Heart right ventricle (tissue), 16 donors: ENCODE measurements at regions not wholly inside any gene's neighbourhood (a gene's known extent, or its start where the extent isn't known, plus 50 kb on each side); places are given as distances from the start of the nearest gene placed in this dataset.

Source experiments
- ATAC-seq, 8 donors: fragments of 200-7000 bp; cut with Tn5 transposase; one replicate each; pipeline ENCODE4 v1.9.1; 2020; ENCODE audit warnings: mild to moderate bottlenecking in 8 of 8, moderate library complexity in 8 of 8, moderate number of reproducible peaks in 1 of 8
- DNase-seq, 2 donors: peaks; one replicate each; pipeline ENCODE4 v3.0.0-alpha.2; 2020
- H3K27ac ChIP-seq, 10 donors: fragments of 200-600 bp; sonication (generic) in 2 of 10; one replicate each; pipeline versions ENCODE4 v1.5.0 to v1.8.0; 2020 to 2022; ENCODE audit warnings: mild to moderate bottlenecking in 3 of 10
- H3K27me3 ChIP-seq, 7 donors: fragments of 200-600 bp; one replicate each; pipeline ENCODE4 v1.8.0; 2021 to 2022; ENCODE audit warnings: mild to moderate bottlenecking in 2 of 7
- H3K36me3 ChIP-seq, 9 donors: fragments of 200-600 bp; sonication (generic) in 1 of 9; one replicate each; pipeline versions ENCODE4 v1.5.0 to v1.8.0; 2020 to 2022; ENCODE audit warnings: mild to moderate bottlenecking in 2 of 9
- H3K4me1 ChIP-seq, 9 donors: fragments of 200-600 bp; sonication (generic) in 1 of 9; one replicate each; pipeline versions ENCODE4 v1.5.0 to v1.8.0; 2020 to 2022; ENCODE audit warnings: mild to moderate bottlenecking in 4 of 9
- H3K4me3 ChIP-seq, 10 donors: fragments of 200-600 bp; sonication (generic) in 2 of 10; one replicate each; pipeline versions ENCODE4 v1.5.0 to v1.8.0; 2020 to 2022; ENCODE audit warnings: mild to moderate bottlenecking in 7 of 10, moderate library complexity in 2 of 10
- H3K9me3 ChIP-seq, 11 donors: fragments of 200-600 bp in 10 of 11; sonication (generic) in 2 of 11; one replicate each; pipeline versions ENCODE4 v1.5.0 to v1.8.0; 2013 to 2022; ENCODE audit warnings: mild to moderate bottlenecking in 2 of 11, control low read depth in 1 of 11, moderate library complexity in 1 of 11
- CTCF ChIP-seq, 9 donors: fragments of 200-600 bp; sonication (generic) in 2 of 9; IDR thresholded peaks; one replicate each; pipeline versions ENCODE4 v1.5.0 to v1.8.0; 2021 to 2022; ENCODE audit warnings: antibody characterized with exemption in 9 of 9, mild to moderate bottlenecking in 5 of 9, moderate library complexity in 1 of 9
- WGBS, 2 donors: extraction: QIAGEN DNeasy Blood & Tissue Kit; methylation state at CpG; one replicate each; pipeline ENCODE4 v1.1.7; 2013; ENCODE audit warnings: inconsistent platforms in 1 of 2; 5-methylcytosine and 5-hydroxymethylcytosine counted together
- intact Hi-C, 10 donors: fragments of 100-400 bp; cut with DNase I; formaldehyde crosslinking; loops; one replicate each; pipeline versions ENCODE4 v1.11.1 to v1.14.2; 2022
- donor health status: Arrhythmogenic right ventricular cardiomyopathy.
- donor health status: ischemic (EF 13 %, LVEDD 7.1; RV severe dilation, severe dysfunction).
- donor health status: healthy with polysubstance abuse.
- donor health status: DM: no; HTN: yes; CAD: no.
- donor health status: DM: no; HTN: no; CAD: no.
- donor health status: ischemic (EF 25% LVEDD 6.9; RV normal size, moderate dysfunction).
- donor health status: ischemic (EF 25% LVEDD 5.7; RV mildly dilated, moderate dysfunction).
- donor health status: healthy.
- donor health status: DM: yes; HTN: yes; CAD: no.
- donor health status: Ischemic cardiomyopathy.
- donor health status: ischemic (EF 35%, LVEDD 5.7; RV mildly dilated, moderate dysfunction).
- donor health status: nonischemic (EF 11% LVEDD 7.7; RV severe dilation, severe dysfunction).
- donor health status: DM: yes; HTN: yes; CAD: no.
- donor health status: PGD.
- donor health status: ischemic (EF 29% LVEDD 5.4; RV normal size, mild dysfunction).
- donor health status: nonischemic (EF 23%, LVEDD 6.1; RV moderate dilation, normal function).

- DNase-seq, result no peak
- intact Hi-C loops, result no loop called here
- WGBS, 2 donors, result 79 to 89% methylated on average over 3 of the region's 3 CpGs
These were observed 312.5 kb upstream of the ZNF385D start for GRCh38 chr3:22063500-22063899.

DNA sequence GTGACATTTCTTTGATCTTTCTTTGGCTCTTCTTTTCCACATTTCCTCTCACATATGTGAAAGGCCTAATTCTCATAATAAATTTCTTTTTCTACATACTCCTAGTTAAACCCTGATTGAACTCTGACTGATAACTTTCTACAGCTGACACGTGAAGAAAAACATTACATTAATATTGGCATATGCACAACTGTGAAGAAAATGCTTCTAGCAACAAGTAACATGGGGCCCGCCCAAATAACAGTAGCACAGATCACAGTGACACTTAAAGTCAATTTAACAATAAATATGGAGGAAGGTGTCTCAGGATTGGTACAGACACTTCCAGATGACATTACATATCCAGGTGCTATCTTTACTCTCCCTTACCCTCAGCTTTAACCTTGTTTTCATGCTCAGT, 317.6 kb upstream of the ZNF385D start:
- intact Hi-C loops, result no loop called here
- 80 to 81% methylated on average over 2 of the region's 2 CpGs for WGBS, 2 donors

More at GRCh38 chr3:22063500-22063899, 312.5 kb upstream of the ZNF385D start:
- ATAC-seq, result no peak
- H3K4me1 ChIP-seq, result no peaks in the 10 kb centered on the region
- no peak overlapping the region for H3K27ac ChIP-seq
- TF ChIP-seq CTCF (IDR thresholded peaks at IDR 0.05), result no peak
- no peaks in the 10 kb centered on the region for H3K36me3 ChIP-seq
- no peaks in the 10 kb centered on the region for H3K27me3 ChIP-seq
- H3K4me3 ChIP-seq, result no peak overlapping the region
- H3K9me3 ChIP-seq, result no peaks in the 10 kb centered on the region

GRCh38 chr3:22088204-22088603, 337.2 kb upstream of the ZNF385D start:
- ATAC-seq, result no peak
- Histone ChIP-seq H3K27ac (no peak overlapping the region), H3K36me3 (no peaks in the 10 kb centered on the region), H3K27me3 (no peaks in the 10 kb centered on the region), H3K4me3 (no peak overlapping the region), H3K9me3 (no peaks in the 10 kb centered on the region), H3K4me1 (peaks cover 0 to 2% (median 0%) of the 10 kb centered on the region in 9 donors)
- intact Hi-C loops, result no loop called here
- no peak for TF ChIP-seq CTCF (IDR thresholded peaks at IDR 0.05)
- 64 to 69% methylated on average over 3 of the region's 3 CpGs for WGBS, 2 donors
- no peak for DNase-seq

More for the DNA sequence above, 317.6 kb upstream of the ZNF385D start:
- Histone ChIP-seq H3K4me3 (no peak overlapping the region), H3K9me3 (no peaks in the 10 kb centered on the region), H3K4me1 (no peaks in the 10 kb centered on the region), H3K27me3 (no peaks in the 10 kb centered on the region), H3K36me3 (no peaks in the 10 kb centered on the region), H3K27ac (no peak overlapping the region)
- DNase-seq (no peak), ATAC-seq (no peak)
- no peak for TF ChIP-seq CTCF (IDR thresholded peaks at IDR 0.05)

GRCh38 chr3:22089284-22089683, 338.3 kb upstream of the ZNF385D start:
- Histone ChIP-seq H3K36me3 (no peaks in the 10 kb centered on the region), H3K27ac (no peak overlapping the region), H3K27me3 (no peaks in the 10 kb centered on the region), H3K4me3 (no peak overlapping the region), H3K4me1 (peaks cover 0 to 2% (median 0%) of the 10 kb centered on the region in 9 donors), H3K9me3 (no peaks in the 10 kb centered on the region)
- no peak for DNase-seq
- peak in 7 of 9 donors; percentile 19 to 51 (median 34) for TF ChIP-seq CTCF (IDR thresholded peaks at IDR 0.05)
- peak in 1 of 8 donors; percentile 39 for ATAC-seq
- intact Hi-C loops, result no loop called here
- WGBS, 2 donors, result 18 to 23% methylated on average over 4 of the region's 4 CpGs
